Activated B cell treated with CpG ODN at 0.5 μM for 24 hours (primary cell): ENCODE measurements at regions not wholly inside any gene's neighbourhood (a gene's known extent, or its start where the extent isn't known, plus 50 kb on each side); places are given as distances from the start of the nearest gene placed in this dataset.

Experiments
- ATAC-seq: fragments of 200-7000 bp; cut with Tn5 transposase; one replicate; pipeline ENCODE4 v1.10.0; 2021; ENCODE audit warnings: low read depth, mild to moderate bottlenecking, moderate library complexity
- CTCF ChIA-PET: fragments of 350-600 bp; sonication (Branson Sonifier 250); formaldehyde crosslinking; loops from one replicate; lab custom pipeline; 2021; ENCODE audit warnings: antibody characterized with exemption; lab: Charles Lee
- POLR2A ChIA-PET: fragments of 350-600 bp; sonication (Branson Sonifier 250); formaldehyde crosslinking; loops from one replicate; lab custom pipeline; 2021; ENCODE audit warnings: antibody characterized with exemption; lab: Charles Lee
- DNase-seq: peaks from one replicate; pipeline ENCODE4 v3.0.0; 2022
- H3K27ac Mint-ChIP-seq: one replicate; pipeline ENCODE4 v1.8.0; 2020; ENCODE audit warnings: mixed read lengths
- H3K27me3 Mint-ChIP-seq: one replicate; pipeline ENCODE4 v1.8.0; 2021; ENCODE audit warnings: mixed read lengths
- H3K36me3 Mint-ChIP-seq: one replicate; pipeline ENCODE4 v1.8.0; 2021; ENCODE audit warnings: low read depth, mixed read lengths
- H3K4me1 Mint-ChIP-seq: one replicate; pipeline ENCODE4 v1.8.0; 2021; ENCODE audit warnings: mixed read lengths
- H3K4me3 Mint-ChIP-seq: one replicate; pipeline ENCODE4 v1.8.0; 2020; ENCODE audit warnings: mild to moderate bottlenecking, mixed read lengths
- H3K9me3 Mint-ChIP-seq: one replicate; pipeline ENCODE4 v1.8.0; 2020; ENCODE audit warnings: mixed read lengths
- CTCF ChIP-seq: fragments of 200-600 bp; IDR thresholded peaks from one replicate; pipeline ENCODE4 v1.8.0; 2022; ENCODE audit warnings: antibody characterized with exemption, mild to moderate bottlenecking
- intact Hi-C: fragments of 100-400 bp; cut with micrococcal nuclease; formaldehyde crosslinking; loops from one replicate; pipeline ENCODE4 v1.15.1; 2024

GRCh38 chr16:85999778-86000177 is 100.8 kb downstream of the IRF8 start:
- Mint-ChIP-seq H3K9me3 (no peaks in the 10 kb centered on the region), H3K4me3 (no peak overlapping the region), H3K27ac (no peak overlapping the region), H3K4me1 (peaks cover 78% of the 10 kb centered on the region), H3K27me3 (no peaks in the 10 kb centered on the region), H3K36me3 (no peaks in the 10 kb centered on the region)
- CTCF ChIA-PET = interaction anchor here (1.5 to 4.3 kb wide), 2 partner anchors 11 to 179 kb away, joined by 4 to 31 read pairs; no protein-coding TSS in a partner anchor
- POLR2A ChIA-PET = interaction anchor here (1.6 to 2.3 kb wide), 2 partner anchors 10 to 101 kb away, joined by 6 to 8 read pairs; partner anchors contain the start of gene IRF8
- TF ChIP-seq CTCF = no peak
- DNase-seq (peak; percentile 4), ATAC-seq (no peak)
- intact Hi-C loops = loop anchor here (10.0 kb wide), 1 partner anchor 445 kb away; no protein-coding TSS in a partner anchor

- ATAC-seq = peak; percentile 60
- ChIA-PET POLR2A (interaction anchor here (0.6 to 2.7 kb wide), 5 partner anchors 11 to 103 kb away, joined by 3 to 10 read pairs (median 8); partner anchors contain the start of gene IRF8), CTCF (interaction anchor here (0.8 to 1.4 kb wide), 4 partner anchors 10 to 181 kb away, joined by 3 to 14 read pairs (median 4); no protein-coding TSS in a partner anchor)
- Mint-ChIP-seq H3K4me1 (peaks cover 61% of the 10 kb centered on the region), H3K36me3 (no peaks in the 10 kb centered on the region), H3K27ac (peak overlapping the region; percentile 77), H3K4me3 (no peak overlapping the region), H3K27me3 (no peaks in the 10 kb centered on the region), H3K9me3 (no peaks in the 10 kb centered on the region)
- peak; percentile 5 for DNase-seq
- intact Hi-C loops = no loop called here
- no peak for TF ChIP-seq CTCF
Measured at GRCh38 chr16:86002178-86002900, 103.4 kb downstream of the IRF8 start.

GRCh38 chr16:86007524-86007923 is 108.6 kb downstream of the IRF8 start:
- DNase-seq (no peak), ATAC-seq (no peak)
- intact Hi-C loops = no loop called here
- Mint-ChIP-seq H3K36me3 (no peaks in the 10 kb centered on the region), H3K4me1 (peaks cover 59% of the 10 kb centered on the region), H3K9me3 (no peaks in the 10 kb centered on the region), H3K4me3 (no peak overlapping the region), H3K27ac (peak overlapping the region; percentile 3), H3K27me3 (no peaks in the 10 kb centered on the region)
- POLR2A ChIA-PET = interaction anchor here (0.7 kb wide), 1 partner anchor 80 kb away, joined by 3 read pairs; no protein-coding TSS in a partner anchor
- TF ChIP-seq CTCF = no peak
- CTCF ChIA-PET = no interaction called here

GRCh38 chr16:86010680-86011141 is 111.7 kb downstream of the IRF8 start:
- peak; percentile 12 for DNase-seq
- POLR2A ChIA-PET = interaction anchor here (0.7 to 2.1 kb wide), 5 partner anchors 13 to 83 kb away, joined by 3 to 10 read pairs (median 3); no protein-coding TSS in a partner anchor
- CTCF ChIA-PET = interaction anchor here (1.4 to 10.4 kb wide), 2 partner anchors 17 to 190 kb away, joined by 3 to 232 read pairs; no protein-coding TSS in a partner anchor

More at GRCh38 chr16:86010680-86011141, 111.7 kb downstream of the IRF8 start:
- H3K27me3 Mint-ChIP-seq = no peaks in the 10 kb centered on the region
- H3K9me3 Mint-ChIP-seq = peaks cover 4% of the 10 kb centered on the region
- H3K27ac Mint-ChIP-seq = peak overlapping the region; percentile 48
- peak; percentile 53 for ATAC-seq
- H3K4me3 Mint-ChIP-seq = peak overlapping the region; percentile 24
- intact Hi-C loops = loop anchor here (1.0 kb wide), 1 partner anchor 14 kb away; no protein-coding TSS in a partner anchor
- no peak for TF ChIP-seq CTCF
- H3K4me1 Mint-ChIP-seq = peaks cover 58% of the 10 kb centered on the region
- H3K36me3 Mint-ChIP-seq = no peaks in the 10 kb centered on the region
